ENCODE measurements at regions not wholly inside any gene's neighbourhood (a gene's known extent, or its start where the extent isn't known, plus 50 kb on each side); places are given as distances from the start of the nearest gene placed in this dataset.

- DNase-seq, result no peak
Measured at GRCh38 chr9:1505489-1505888, 455.3 kb downstream of the DMRT2 start.

DNA sequence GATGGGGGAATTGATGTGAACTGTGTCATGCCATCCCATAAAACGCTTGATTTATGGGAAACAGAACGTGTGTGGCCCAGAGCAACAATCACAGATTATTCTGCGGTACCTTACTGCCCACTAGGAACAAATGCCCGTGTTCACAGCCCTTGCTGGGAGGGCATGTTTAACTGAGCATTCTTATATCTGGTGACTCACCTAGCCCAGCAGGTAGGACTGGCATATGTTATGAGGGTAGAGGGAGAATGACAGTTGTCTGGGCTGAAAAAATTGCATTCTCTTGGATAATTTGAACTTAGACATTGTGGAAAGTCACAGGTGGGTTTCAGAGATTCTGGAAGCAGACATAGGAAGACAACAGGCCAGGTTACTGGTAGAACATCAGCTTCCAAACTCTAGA lies 460.6 kb downstream of the DMRT2 start:
- no peak for DNase-seq

DNA sequence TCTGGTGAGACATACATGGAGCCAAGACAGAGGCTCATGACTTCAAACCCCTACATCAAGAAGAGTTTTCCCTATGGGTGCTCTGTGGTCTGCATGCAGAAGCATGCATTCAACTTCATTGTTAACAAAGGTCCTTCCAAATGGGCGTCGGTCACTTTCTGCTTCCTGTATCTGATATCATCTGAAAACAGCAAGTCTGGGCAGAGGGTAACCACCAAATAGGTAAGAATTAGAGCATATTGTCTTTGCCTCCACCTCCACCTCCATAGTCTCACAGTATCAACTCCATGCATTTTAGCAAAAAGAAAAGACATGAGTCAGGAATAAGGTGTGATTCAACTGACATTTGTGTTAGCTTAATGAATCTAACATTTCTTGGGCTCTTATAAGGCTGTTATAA lies 462.9 kb downstream of the DMRT2 start:
- DNase-seq, result no peak

- DNase-seq, result no peak
Measured at GRCh38 chr9:1514250-1514649, 464.1 kb downstream of the DMRT2 start.

DNA sequence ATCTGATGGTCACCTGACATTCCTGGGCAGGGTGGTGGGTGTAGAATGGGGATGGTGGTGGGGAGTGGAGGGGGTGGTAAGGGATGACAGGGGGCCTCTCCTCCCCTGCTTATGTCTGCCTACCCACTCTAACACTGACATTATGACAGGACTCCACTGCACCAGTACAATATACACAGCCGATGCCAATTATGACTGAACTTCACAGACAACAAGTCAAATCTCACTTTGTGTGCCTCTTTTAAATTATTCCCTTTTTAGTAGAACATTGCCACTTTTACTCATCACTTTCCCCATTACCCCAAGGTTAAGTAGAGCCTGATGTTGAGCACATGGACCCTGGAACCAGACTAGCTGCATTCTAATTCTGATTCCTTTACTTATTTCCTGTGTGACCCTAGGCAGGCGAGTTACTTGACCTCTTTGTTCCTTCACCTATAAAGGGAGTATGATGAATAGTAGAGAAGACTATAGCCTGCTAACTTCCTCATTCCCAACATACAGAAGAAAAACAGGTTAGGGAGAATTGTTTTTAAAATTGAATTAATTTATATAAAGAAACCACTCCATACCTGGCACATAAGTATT lies 464.7 kb downstream of the DMRT2 start:
- no peak for DNase-seq

DNA sequence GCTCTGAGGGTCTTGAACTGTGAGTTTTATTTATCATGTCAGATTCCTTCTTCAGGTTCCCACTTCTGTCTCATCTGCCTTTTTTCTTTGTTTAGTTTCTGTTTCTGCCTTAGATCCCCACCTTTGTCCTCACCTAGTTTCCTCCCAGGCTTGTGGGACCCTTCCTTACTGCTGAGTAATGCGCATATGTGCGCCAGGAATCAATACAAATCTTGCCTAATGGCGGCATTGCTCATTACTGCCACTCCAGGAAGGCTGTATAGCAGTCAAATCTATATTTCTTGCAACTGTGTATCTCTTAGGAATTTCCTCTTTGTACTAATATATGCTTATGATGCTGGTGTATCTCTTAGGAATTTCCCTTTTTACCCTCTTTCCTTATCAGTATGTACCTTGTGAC lies 465.4 kb downstream of the DMRT2 start:
- DNase-seq, result no peak

- no peak for DNase-seq
Measured at GRCh38 chr9:1521547-1521946, 471.4 kb downstream of the DMRT2 start.

- no peak for DNase-seq
Measured at GRCh38 chr9:1522219-1522767, 472.1 kb downstream of the DMRT2 start.

- no peak for DNase-seq
Measured at GRCh38 chr9:1528456-1528855, 478.3 kb downstream of the DMRT2 start.

GRCh38 chr9:1530696-1531095 lies 480.5 kb downstream of the DMRT2 start:
- no peak for DNase-seq

GRCh38 chr9:1531424-1531823 lies 481.3 kb downstream of the DMRT2 start:
- DNase-seq, result no peak

GRCh38 chr9:1532171-1532570 lies 482.0 kb downstream of the DMRT2 start:
- DNase-seq, result no peak

DNA sequence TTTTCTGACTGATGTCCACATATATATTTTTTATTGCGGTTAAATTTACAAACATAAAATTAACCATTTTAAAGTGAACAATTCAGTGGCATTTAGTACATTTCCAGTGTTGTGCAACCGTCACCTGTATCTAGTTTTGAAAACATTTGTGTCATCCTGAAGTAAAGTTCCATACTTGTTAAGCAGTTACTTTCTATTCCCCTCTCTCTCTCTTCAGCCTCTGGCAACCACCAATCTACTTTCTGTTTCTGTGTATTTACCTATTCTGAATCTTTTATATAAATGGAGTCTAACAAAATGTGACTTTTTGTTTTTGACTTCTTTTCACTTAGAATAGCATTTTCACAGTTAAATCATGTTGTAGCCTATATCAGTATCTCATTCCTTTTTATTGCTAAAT lies 480.1 kb upstream of the SMARCA2 start:
- no peak for DNase-seq

DNA sequence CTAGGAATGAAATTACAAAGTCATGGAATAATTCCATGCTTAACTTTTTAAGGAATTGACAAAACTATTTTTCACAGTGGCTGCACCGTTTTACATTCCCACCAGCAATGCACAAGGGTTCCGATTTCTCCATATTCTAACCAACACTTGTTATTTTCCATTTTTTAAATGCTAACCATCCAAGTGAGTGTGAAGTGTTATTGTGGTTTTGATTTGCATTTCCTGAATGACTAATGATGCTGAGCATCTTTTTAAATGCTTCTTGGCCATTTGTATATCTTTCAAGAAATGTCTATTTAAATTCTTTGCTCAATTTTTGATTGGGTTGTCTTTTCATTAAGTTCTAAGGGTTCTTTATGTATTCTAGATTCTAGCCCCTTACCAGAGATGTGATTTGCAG lies 479.5 kb upstream of the SMARCA2 start:
- no peak for DNase-seq

- peak; percentile 19 for DNase-seq
Measured at GRCh38 chr9:1536522-1537170, 478.5 kb upstream of the SMARCA2 start.

- peak; percentile 97 for DNase-seq
Measured at GRCh38 chr9:1538301-1538700, 476.8 kb upstream of the SMARCA2 start.

- DNase-seq, result no peak
Measured at GRCh38 chr9:1539216-1539615, 475.9 kb upstream of the SMARCA2 start.

GRCh38 chr9:1550636-1551035 lies 464.5 kb upstream of the SMARCA2 start:
- DNase-seq, result peak; percentile 55

GRCh38 chr9:1554081-1555035 lies 460.8 kb upstream of the SMARCA2 start:
- no peak for DNase-seq

- DNase-seq, result peak; percentile 95
Measured at GRCh38 chr9:1558666-1559065, 456.5 kb upstream of the SMARCA2 start.

- DNase-seq, result no peak
Measured at GRCh38 chr9:1575939-1576338, 439.2 kb upstream of the SMARCA2 start.

- DNase-seq, result no peak
Measured at GRCh38 chr9:1580215-1580614, 434.9 kb upstream of the SMARCA2 start.

- DNase-seq, result no peak
Measured at GRCh38 chr9:1581926-1582325, 433.2 kb upstream of the SMARCA2 start.

- no peak for DNase-seq
Measured at GRCh38 chr9:1591310-1591709, 423.8 kb upstream of the SMARCA2 start.
